Calu3 (cell line): ENCODE measurements at regions not wholly inside any gene's neighbourhood (a gene's known extent, or its start where the extent isn't known, plus 50 kb on each side); places are given as distances from the start of the nearest gene placed in this dataset.
"Not testable (repeated sequence)": the region's sequence is repeated elsewhere in the genome, so short reads cannot be mapped to it uniquely, and the experiment has no call there.

Source experiments
- BruUV-seq: library from RNA; stranded (reverse); fragments of 400-500 nt; replicated peaks from 2 replicates; lab custom pipeline; 2021; lab: Mats Ljungman, UMichigan
- CTCF ChIA-PET: fragments of 300-600 bp; sonication (Branson Sonifier 250); formaldehyde crosslinking; loops from one replicate; lab custom pipeline; 2022; ENCODE audit warnings: antibody characterized with exemption; lab: Charles Lee
- DNase-seq: peaks from one replicate; pipeline ENCODE4 v3.0.0; 2022
- H3K27ac Mint-ChIP-seq: one replicate; pipeline ENCODE4 v1.8.0; 2022; ENCODE audit warnings: mixed read lengths; ENCODE audit not compliant: unreplicated experiment
- H3K27me3 Mint-ChIP-seq: one replicate; pipeline ENCODE4 v1.8.0; 2022; ENCODE audit warnings: mixed read lengths; ENCODE audit not compliant: unreplicated experiment
- H3K36me3 Mint-ChIP-seq: one replicate; pipeline ENCODE4 v1.8.0; 2022; ENCODE audit warnings: mild to moderate bottlenecking, moderate library complexity, mixed read lengths; ENCODE audit not compliant: insufficient read depth, unreplicated experiment
- H3K4me1 Mint-ChIP-seq: one replicate; pipeline ENCODE4 v1.8.0; 2022; ENCODE audit warnings: mild to moderate bottlenecking, low read depth, mixed read lengths; ENCODE audit not compliant: unreplicated experiment
- H3K4me3 Mint-ChIP-seq: one replicate; pipeline ENCODE4 v1.8.0; 2022; ENCODE audit warnings: mild to moderate bottlenecking, low read depth, moderate library complexity, mixed read lengths; ENCODE audit not compliant: unreplicated experiment
- H3K9me3 Mint-ChIP-seq: one replicate; pipeline ENCODE4 v1.8.0; 2022; ENCODE audit warnings: low read depth, mixed read lengths; ENCODE audit not compliant: unreplicated experiment
- intact Hi-C: fragments of 100-400 bp; cut with micrococcal nuclease; formaldehyde crosslinking; loops from one replicate; pipeline ENCODE4 v1.10.0; 2022; ENCODE audit not compliant: unreplicated experiment
- TF ChIP-seq, protein P1 (sequence below): fragments of 200-600 bp; IDR thresholded peaks from one replicate; pipeline ENCODE4 v1.8.0; 2022; ENCODE audit warnings: antibody characterized with exemption; ENCODE audit not compliant: unreplicated experiment

- no peaks in the 10 kb centered on the region for H3K27me3 Mint-ChIP-seq
- H3K4me3 Mint-ChIP-seq, result no peak overlapping the region
- DNase-seq, result no peak
- no peaks in the 10 kb centered on the region for H3K36me3 Mint-ChIP-seq
- BruUV-seq, result no TSS peak
- no peaks in the 10 kb centered on the region for H3K9me3 Mint-ChIP-seq
- CTCF ChIA-PET, result no interaction called here
- peaks cover 12% of the 10 kb centered on the region for H3K4me1 Mint-ChIP-seq
- TF ChIP-seq, protein P1, sequence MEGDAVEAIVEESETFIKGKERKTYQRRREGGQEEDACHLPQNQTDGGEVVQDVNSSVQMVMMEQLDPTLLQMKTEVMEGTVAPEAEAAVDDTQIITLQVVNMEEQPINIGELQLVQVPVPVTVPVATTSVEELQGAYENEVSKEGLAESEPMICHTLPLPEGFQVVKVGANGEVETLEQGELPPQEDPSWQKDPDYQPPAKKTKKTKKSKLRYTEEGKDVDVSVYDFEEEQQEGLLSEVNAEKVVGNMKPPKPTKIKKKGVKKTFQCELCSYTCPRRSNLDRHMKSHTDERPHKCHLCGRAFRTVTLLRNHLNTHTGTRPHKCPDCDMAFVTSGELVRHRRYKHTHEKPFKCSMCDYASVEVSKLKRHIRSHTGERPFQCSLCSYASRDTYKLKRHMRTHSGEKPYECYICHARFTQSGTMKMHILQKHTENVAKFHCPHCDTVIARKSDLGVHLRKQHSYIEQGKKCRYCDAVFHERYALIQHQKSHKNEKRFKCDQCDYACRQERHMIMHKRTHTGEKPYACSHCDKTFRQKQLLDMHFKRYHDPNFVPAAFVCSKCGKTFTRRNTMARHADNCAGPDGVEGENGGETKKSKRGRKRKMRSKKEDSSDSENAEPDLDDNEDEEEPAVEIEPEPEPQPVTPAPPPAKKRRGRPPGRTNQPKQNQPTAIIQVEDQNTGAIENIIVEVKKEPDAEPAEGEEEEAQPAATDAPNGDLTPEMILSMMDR, result no peak
- H3K27ac Mint-ChIP-seq, result no peak overlapping the region
- intact Hi-C loops, result no loop called here
Measured at GRCh38 chr2:163944347-163944737, 208.5 kb upstream of the FIGN start.

DNA sequence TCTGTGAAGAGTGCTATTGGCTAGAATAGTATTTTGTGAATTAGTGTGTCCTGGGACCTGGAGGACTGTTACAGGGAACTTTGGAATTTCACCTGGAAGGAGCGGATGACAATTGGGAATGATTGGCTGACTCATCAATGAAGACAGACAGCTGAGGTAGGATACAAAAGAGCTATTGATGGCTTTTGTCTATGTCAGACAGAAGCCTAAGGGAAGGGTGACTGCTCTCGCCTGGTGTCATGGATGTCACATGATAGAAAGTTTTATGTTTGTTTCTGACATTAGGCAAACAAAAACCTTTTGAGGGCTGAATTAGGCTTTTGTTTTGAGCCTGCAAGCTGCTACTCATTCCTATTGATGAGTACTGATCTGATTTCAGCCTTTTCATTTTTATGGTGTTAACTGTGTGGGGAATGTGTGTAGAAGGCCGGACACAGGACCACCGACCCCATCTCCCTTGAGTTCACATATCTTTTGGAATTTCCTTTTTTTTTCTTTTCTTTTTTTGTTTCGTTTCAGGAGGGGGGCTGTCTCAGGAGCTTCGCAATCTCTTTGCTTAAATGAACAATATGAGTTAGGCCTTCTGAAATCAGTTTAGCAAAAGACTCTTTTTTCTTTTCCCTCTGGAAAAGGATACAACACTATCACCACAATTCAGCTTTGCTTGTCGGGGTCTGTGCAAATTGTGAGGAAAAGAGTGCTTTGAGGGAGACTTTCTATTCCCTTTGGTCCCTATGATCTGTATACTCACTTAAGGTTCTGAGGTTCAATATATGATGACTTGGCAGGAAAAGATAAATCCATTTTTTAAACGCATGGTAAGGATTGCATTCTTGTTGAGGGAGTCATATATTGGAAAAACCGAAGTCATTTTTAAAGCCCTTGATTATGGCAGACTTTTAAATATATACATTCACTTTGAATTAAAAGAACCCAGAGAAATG, 207.9 kb upstream of the FIGN start:
- H3K4me3 Mint-ChIP-seq, result no peak overlapping the region
- no peak for DNase-seq
- H3K4me1 Mint-ChIP-seq, result peaks cover 12% of the 10 kb centered on the region
- TF ChIP-seq, protein P1, result no peak
- no peaks in the 10 kb centered on the region for H3K9me3 Mint-ChIP-seq
- no peaks in the 10 kb centered on the region for H3K36me3 Mint-ChIP-seq
- intact Hi-C loops, result no loop called here
- no peak overlapping the region for H3K27ac Mint-ChIP-seq
- BruUV-seq, result no TSS peak
- CTCF ChIA-PET, result interaction anchor here (0.9 kb wide), 1 partner anchor 56 kb away, joined by 3 read pairs; no protein-coding TSS in a partner anchor
- no peaks in the 10 kb centered on the region for H3K27me3 Mint-ChIP-seq

DNA sequence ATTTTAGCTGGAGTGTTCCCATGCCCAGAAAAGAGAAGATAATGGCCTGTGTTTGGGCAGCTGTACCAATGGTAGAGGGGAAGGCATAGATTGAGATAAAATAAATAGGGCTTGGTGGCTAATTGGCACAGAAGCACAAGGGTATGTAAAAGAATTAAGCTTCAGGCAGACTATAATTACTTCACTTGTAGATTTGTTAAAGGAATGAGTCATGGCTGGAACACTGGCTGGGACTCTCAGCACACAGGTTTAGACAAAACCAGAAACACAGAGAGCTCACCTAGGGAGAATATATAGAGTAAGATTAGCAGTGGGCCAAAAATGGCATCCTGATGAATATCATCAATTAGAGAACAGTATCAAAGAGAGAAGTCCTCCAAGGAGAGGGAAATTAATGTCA, 198.3 kb upstream of the FIGN start:
- Mint-ChIP-seq H3K4me1 (no peaks in the 10 kb centered on the region), H3K27ac (no peak overlapping the region), H3K27me3 (no peaks in the 10 kb centered on the region), H3K9me3 (peaks cover 2% of the 10 kb centered on the region), H3K4me3 (no peak overlapping the region), H3K36me3 (no peaks in the 10 kb centered on the region)
- BruUV-seq, result no TSS peak
- DNase-seq, result no peak
- TF ChIP-seq, protein P1, result no peak
- intact Hi-C loops, result no loop called here
- CTCF ChIA-PET, result interaction anchor here (0.7 kb wide), 1 partner anchor 38 kb away, joined by 3 read pairs; no protein-coding TSS in a partner anchor

- Mint-ChIP-seq H3K36me3 (no peaks in the 10 kb centered on the region), H3K4me1 (no peaks in the 10 kb centered on the region), H3K27ac (no peak overlapping the region), H3K9me3 (no peaks in the 10 kb centered on the region), H3K4me3 (no peak overlapping the region), H3K27me3 (no peaks in the 10 kb centered on the region)
- CTCF ChIA-PET, result interaction anchor here (0.6 kb wide), 1 partner anchor 1185 kb away, joined by 3 read pairs; no protein-coding TSS in a partner anchor
- DNase-seq, result no peak
- intact Hi-C loops, result no loop called here
- TF ChIP-seq, protein P1, result no peak
- BruUV-seq, result no TSS peak
Measured at GRCh38 chr2:163919717-163920116, 183.9 kb upstream of the FIGN start.

GRCh38 chr2:163914486-163914885, 178.7 kb upstream of the FIGN start:
- H3K36me3 Mint-ChIP-seq, intact Hi-C loops: not testable (repeated sequence)
- CTCF ChIA-PET, result interaction anchor here (1.0 kb wide), 1 partner anchor 135 kb away, joined by 3 read pairs; no protein-coding TSS in a partner anchor

DNA sequence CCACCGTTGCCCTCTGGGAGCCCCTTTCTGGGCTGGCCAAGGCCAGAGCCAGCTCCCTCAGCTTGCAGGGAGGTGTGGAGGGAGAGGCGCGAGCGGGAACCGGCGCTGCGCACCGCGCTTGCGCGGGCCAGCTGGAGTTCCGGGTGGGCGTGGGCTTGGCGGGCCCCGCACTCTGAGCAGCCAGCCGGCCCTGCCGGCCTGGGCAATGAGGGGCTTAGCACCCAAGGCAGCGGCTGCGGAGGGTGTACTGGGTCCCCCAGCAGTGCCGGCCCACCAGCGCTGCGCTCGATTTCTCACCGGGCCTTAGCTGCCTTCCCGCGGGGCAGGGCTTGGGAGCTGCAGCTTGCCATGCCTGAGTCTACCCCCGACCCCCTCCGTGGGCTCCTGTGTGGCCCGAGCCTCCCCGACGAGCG, 177.7 kb upstream of the FIGN start:
- H3K4me1 Mint-ChIP-seq, H3K36me3 Mint-ChIP-seq, CTCF ChIA-PET, H3K27ac Mint-ChIP-seq, H3K9me3 Mint-ChIP-seq, DNase-seq, H3K27me3 Mint-ChIP-seq, H3K4me3 Mint-ChIP-seq, BruUV-seq, intact Hi-C loops: not testable (repeated sequence)

More at GRCh38 chr2:163914486-163914885, 178.7 kb upstream of the FIGN start:
- H3K27ac Mint-ChIP-seq, BruUV-seq, H3K27me3 Mint-ChIP-seq, H3K9me3 Mint-ChIP-seq, H3K4me3 Mint-ChIP-seq, DNase-seq, H3K4me1 Mint-ChIP-seq: not testable (repeated sequence)
